ENCODE measurements at regions not wholly inside any gene's neighbourhood (a gene's known extent, or its start where the extent isn't known, plus 50 kb on each side); places are given as distances from the start of the nearest gene placed in this dataset.

DNA sequence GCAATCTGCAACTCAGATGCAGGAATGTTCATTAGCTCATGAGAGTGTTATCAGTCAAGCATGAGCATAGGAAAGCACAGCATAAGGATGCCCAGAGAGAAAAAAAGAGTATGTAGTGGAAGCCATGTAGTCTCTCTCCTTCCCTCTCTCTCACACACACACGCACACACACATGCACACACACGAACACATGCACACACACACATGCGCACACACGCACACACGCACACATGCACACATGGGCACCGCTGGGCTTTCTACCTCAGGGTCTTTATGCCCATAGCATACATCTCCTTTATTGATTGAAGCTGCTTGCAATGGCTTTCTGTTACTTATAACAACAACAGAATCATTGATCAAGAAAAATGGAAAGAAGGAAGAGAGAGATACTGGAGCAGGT lies 240.9 kb downstream of the ETNK1 start:
- Histone ChIP-seq H3K27ac (no peak overlapping the region), H3K9me3 (no peaks in the 10 kb centered on the region), H3K27me3 (no peaks in the 10 kb centered on the region), H3K4me1 (no peaks in the 10 kb centered on the region), H3K4me3 (no peak overlapping the region), H3K36me3 (no peaks in the 10 kb centered on the region)
- TF ChIP-seq, protein P1, sequence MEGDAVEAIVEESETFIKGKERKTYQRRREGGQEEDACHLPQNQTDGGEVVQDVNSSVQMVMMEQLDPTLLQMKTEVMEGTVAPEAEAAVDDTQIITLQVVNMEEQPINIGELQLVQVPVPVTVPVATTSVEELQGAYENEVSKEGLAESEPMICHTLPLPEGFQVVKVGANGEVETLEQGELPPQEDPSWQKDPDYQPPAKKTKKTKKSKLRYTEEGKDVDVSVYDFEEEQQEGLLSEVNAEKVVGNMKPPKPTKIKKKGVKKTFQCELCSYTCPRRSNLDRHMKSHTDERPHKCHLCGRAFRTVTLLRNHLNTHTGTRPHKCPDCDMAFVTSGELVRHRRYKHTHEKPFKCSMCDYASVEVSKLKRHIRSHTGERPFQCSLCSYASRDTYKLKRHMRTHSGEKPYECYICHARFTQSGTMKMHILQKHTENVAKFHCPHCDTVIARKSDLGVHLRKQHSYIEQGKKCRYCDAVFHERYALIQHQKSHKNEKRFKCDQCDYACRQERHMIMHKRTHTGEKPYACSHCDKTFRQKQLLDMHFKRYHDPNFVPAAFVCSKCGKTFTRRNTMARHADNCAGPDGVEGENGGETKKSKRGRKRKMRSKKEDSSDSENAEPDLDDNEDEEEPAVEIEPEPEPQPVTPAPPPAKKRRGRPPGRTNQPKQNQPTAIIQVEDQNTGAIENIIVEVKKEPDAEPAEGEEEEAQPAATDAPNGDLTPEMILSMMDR (IDR thresholded peaks at IDR 0.05), result no peak
- DNase-seq (ENCODE audit: low spot score), result no peak

DNA sequence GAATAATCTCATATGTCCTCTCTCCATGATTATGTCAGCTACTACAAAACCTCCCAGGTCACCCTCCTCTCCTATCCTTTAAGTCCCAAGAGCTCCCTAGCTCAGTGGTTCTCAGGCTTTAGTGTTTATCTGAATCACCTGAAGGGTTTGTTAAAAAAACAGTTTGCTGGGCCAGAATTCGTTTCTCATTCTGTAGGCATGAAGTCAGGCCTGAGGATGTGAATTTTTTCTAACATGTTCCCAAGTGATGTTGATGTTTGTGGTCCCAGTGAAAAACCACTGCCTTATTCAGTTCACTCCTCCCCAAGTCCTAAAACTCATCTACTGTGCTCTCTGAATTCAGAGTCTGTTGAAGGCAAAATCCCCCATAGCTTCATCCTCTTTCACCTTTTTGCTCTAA lies 241.4 kb downstream of the ETNK1 start:
- no peak for DNase-seq (ENCODE audit: low spot score)
- H3K4me1 ChIP-seq, result no peaks in the 10 kb centered on the region
- TF ChIP-seq, protein P1 (IDR thresholded peaks at IDR 0.05), result no peak
- no peaks in the 10 kb centered on the region for H3K36me3 ChIP-seq
- H3K9me3 ChIP-seq, result no peaks in the 10 kb centered on the region
- no peak overlapping the region for H3K4me3 ChIP-seq
- H3K27me3 ChIP-seq, result no peaks in the 10 kb centered on the region
- no peak overlapping the region for H3K27ac ChIP-seq

DNA sequence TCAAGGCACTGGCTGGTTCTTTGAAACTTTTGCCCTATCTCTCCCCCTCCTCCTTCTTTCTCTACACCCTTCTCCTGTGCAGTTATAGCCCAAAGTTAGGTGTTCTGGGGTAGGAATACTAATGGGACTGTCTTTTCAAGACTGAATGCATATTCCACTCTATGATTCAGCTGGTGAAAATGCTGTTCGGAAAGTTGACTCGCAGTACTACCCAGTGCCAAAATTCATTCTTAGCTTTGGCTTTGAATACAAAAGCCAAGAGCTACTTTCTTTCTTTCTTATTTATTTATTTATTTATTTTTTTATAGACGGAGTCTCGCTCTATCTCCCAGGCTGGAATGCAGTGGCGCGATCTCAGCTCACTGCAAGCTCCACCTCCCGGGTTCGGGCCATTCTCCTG lies 249.2 kb downstream of the ETNK1 start:
- no peaks in the 10 kb centered on the region for H3K4me1 ChIP-seq
- H3K4me3 ChIP-seq, result no peak overlapping the region
- H3K27ac ChIP-seq, result no peak overlapping the region
- TF ChIP-seq, protein P1 (IDR thresholded peaks at IDR 0.05), result no peak
- H3K36me3 ChIP-seq, result no peaks in the 10 kb centered on the region
- no peaks in the 10 kb centered on the region for H3K9me3 ChIP-seq
- no peaks in the 10 kb centered on the region for H3K27me3 ChIP-seq
- no peak for DNase-seq (ENCODE audit: low spot score)

DNA sequence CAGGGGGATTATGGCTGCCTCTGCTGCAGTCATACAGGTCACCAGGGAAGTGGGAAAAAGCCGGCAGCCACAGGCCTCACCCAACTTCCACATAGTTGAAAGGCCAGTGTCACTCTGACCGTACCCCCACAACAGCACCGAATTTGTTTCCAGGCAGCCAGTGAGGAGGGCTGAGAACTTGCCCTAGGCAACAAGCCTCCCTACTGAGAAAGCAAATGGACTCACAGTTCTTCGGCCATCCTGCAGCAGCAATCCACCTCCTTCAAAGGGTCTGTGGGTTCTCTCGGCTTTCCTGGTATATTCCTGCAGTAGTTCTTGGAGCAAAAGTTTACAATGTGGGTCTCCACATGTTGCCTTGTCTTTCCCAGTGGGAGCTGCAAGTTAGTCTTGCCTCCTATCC lies 251.3 kb downstream of the ETNK1 start:
- TF ChIP-seq, protein P1 (IDR thresholded peaks at IDR 0.05), result no peak
- no peak overlapping the region for H3K27ac ChIP-seq
- no peaks in the 10 kb centered on the region for H3K36me3 ChIP-seq
- H3K4me1 ChIP-seq, result no peaks in the 10 kb centered on the region
- no peaks in the 10 kb centered on the region for H3K9me3 ChIP-seq
- H3K27me3 ChIP-seq, result no peaks in the 10 kb centered on the region
- no peak overlapping the region for H3K4me3 ChIP-seq
- no peak for DNase-seq (ENCODE audit: low spot score)

- TF ChIP-seq, protein P1 (IDR thresholded peaks at IDR 0.05), result no peak
- Histone ChIP-seq H3K27ac (no peak overlapping the region), H3K4me3 (no peak overlapping the region)
Observed at GRCh38 chr12:22879203-22879602, 254.2 kb downstream of the ETNK1 start.

DNA sequence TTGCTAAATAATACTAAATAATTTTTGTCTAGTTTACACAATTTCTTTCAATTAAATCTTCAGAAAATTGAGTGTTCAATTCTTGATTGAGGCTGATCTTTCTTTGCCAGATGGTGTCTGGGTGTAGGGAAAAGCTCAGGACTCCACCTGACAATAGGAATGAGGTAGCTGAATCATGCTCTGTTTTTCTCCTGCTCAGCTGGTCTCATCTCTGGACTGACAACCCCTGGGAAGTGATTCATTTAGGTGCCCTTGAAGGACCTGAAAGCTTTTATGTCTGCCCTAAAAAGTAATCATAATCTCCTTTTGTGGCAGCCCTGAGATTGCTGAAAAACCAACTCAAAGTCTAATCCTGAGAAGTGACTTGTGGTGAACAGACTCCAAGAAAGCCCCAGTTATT lies 255.4 kb downstream of the ETNK1 start:
- no peak for DNase-seq (ENCODE audit: low spot score)
- no peak overlapping the region for H3K27ac ChIP-seq
- no peaks in the 10 kb centered on the region for H3K36me3 ChIP-seq
- TF ChIP-seq, protein P1 (IDR thresholded peaks at IDR 0.05), result no peak
- H3K4me1 ChIP-seq, result no peaks in the 10 kb centered on the region
- no peaks in the 10 kb centered on the region for H3K27me3 ChIP-seq
- H3K9me3 ChIP-seq, result no peaks in the 10 kb centered on the region
- H3K4me3 ChIP-seq, result no peak overlapping the region

More at GRCh38 chr12:22879203-22879602, 254.2 kb downstream of the ETNK1 start:
- no peak for DNase-seq (ENCODE audit: low spot score)
- no peaks in the 10 kb centered on the region for H3K9me3 ChIP-seq
- H3K36me3 ChIP-seq, result no peaks in the 10 kb centered on the region
- no peaks in the 10 kb centered on the region for H3K4me1 ChIP-seq
- no peaks in the 10 kb centered on the region for H3K27me3 ChIP-seq

Data from right atrium auricular region (tissue), 2 donors.